GM21390 (cell line): ENCODE measurements at regions not wholly inside any gene's neighbourhood (a gene's known extent, or its start where the extent isn't known, plus 50 kb on each side); places are given as distances from the start of the nearest gene placed in this dataset.

Source experiments
- ATAC-seq: cut with Tn5 transposase; IDR thresholded peaks from one replicate; pipeline ENCODE4 v1.9.1; 2021; ENCODE audit not compliant: unreplicated experiment

GRCh38 chr14:101200650-101201516, 297.4 kb upstream of the RTL1 start:
- ATAC-seq: no peak

GRCh38 chr14:101201535-101202151, 298.1 kb upstream of the RTL1 start:
- no peak for ATAC-seq

GRCh38 chr14:101202627-101203404, 299.3 kb upstream of the RTL1 start:
- no peak for ATAC-seq

GRCh38 chr14:101206556-101206955, 303.0 kb upstream of the RTL1 start:
- no peak for ATAC-seq

- ATAC-seq: no peak
These were observed 303.5 kb upstream of the RTL1 start for GRCh38 chr14:101207041-101207440.

GRCh38 chr14:101207897-101208296, 304.4 kb upstream of the RTL1 start:
- ATAC-seq: no peak

- ATAC-seq: no peak
These were observed 306.1 kb upstream of the RTL1 start for GRCh38 chr14:101209594-101209993.

GRCh38 chr14:101215266-101215665, 311.7 kb upstream of the RTL1 start:
- no peak for ATAC-seq

- ATAC-seq: no peak
These were observed 312.4 kb upstream of the RTL1 start for GRCh38 chr14:101215927-101216326.

GRCh38 chr14:101216366-101217079, 313.0 kb upstream of the RTL1 start:
- ATAC-seq: no peak

GRCh38 chr14:101217080-101217463, 313.6 kb upstream of the RTL1 start:
- no peak for ATAC-seq

- ATAC-seq: no peak
These were observed 314.3 kb upstream of the RTL1 start for GRCh38 chr14:101217616-101218371.

GRCh38 chr14:101219896-101220703, 316.6 kb upstream of the RTL1 start:
- ATAC-seq: no peak

GRCh38 chr14:101220921-101221510, 317.5 kb upstream of the RTL1 start:
- ATAC-seq: no peak

- no peak for ATAC-seq
These were observed 318.1 kb upstream of the RTL1 start for GRCh38 chr14:101221549-101222160.

- ATAC-seq: no peak
These were observed 319.0 kb upstream of the RTL1 start for GRCh38 chr14:101222362-101223070.

GRCh38 chr14:101223127-101223526, 319.6 kb upstream of the RTL1 start:
- ATAC-seq: no peak

- no peak for ATAC-seq
These were observed 320.1 kb upstream of the RTL1 start for GRCh38 chr14:101223561-101224162.
